SHP77 treated with DMSO at 0.1 percent for 48 hours (cell line): ENCODE measurements at regions not wholly inside any gene's neighbourhood (a gene's known extent, or its start where the extent isn't known, plus 50 kb on each side); places are given as distances from the start of the nearest gene placed in this dataset.

Experiments used
- DNase-seq: peaks from one replicate; lab custom pipeline; 2025; lab: John Stamatoyannopoulos, UW

DNA sequence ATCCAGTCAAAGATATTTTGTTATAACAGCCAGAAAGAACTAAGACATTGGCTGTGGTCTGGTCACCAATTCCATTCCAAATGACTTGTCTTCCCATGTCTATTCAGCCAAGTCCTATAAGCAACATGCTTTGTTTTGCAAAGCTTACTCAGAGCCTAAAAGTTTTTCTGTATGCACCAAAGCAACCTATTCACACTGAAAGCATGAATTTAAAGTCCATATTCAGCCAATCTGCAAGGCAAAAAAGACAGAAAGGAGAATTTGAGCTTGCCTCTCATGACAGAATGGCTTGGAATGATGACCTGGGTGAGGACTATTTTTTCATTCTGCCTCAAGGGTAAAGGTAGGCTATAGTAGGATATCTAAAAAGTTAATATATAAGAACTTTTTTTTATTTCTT is 323.2 kb upstream of the NOCT start:
- DNase-seq: no peak

DNA sequence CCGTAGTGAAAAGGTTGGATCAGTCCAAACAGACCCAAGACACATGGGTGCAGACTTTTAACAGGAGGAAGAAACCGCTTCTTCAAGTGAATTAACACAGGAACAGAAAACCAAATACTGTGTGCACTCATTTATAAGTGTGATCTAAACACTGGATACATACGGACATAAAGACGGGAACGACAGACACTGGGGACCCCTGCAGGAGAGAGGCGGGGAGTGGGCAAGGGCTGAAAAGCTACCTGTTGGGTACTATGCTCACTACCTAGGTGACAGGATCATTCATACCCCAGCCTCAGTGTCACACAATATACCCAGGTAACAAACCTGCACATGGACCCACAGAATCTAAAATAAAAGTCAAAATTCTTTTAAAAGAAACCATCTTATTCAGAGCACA is 326.0 kb upstream of the NOCT start:
- DNase-seq: no peak

DNA sequence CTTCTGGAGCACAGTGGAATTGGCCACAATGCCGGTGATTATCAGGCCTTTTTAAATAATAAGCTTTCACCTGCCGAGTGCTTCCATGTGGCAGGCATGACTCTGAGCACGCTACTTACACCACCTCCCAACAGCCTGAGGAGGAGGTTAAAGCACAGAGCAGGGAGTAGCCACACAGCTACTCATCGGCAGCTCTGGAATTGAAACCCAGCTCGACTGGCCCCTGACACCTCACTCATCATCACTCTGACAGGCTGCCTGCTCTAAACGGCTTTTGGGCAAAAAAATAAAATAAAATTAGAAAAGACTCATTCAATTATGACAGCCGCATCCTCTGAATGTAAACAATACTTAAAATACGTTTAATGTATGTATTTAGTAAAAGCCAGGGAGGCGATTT is 326.4 kb upstream of the NOCT start:
- DNase-seq: no peak

DNA sequence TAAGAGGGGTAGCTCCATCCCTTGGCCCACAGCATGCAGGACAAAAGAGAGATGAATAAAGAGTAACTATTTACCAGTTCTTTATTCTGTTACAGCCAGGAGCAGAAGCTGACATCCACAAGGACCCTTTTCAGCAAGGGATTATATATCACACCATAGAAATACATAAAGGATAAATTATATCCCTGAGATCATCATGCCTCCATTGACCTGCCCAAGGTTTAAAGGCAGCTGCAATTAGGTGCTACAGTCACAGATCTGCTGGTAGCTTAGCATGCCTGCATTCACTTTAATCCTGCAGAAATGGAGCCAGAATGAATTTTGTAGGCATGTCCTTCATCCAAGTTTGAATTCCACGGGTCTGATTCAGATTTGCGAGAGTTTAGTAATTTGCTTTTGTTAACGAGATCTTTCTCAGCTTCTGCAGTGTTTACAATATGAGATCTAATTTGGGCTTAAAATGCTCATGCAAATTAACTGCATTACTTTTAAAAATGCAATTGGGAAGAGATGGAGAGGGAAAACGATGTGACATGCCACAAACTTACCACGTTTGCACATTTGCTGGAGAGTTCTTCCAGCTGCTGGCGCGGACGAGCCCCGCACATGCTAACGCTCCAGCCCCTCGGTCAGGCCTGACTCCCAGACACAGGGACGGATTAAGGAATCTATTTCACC is 327.0 kb upstream of the NOCT start:
- no peak for DNase-seq

DNA sequence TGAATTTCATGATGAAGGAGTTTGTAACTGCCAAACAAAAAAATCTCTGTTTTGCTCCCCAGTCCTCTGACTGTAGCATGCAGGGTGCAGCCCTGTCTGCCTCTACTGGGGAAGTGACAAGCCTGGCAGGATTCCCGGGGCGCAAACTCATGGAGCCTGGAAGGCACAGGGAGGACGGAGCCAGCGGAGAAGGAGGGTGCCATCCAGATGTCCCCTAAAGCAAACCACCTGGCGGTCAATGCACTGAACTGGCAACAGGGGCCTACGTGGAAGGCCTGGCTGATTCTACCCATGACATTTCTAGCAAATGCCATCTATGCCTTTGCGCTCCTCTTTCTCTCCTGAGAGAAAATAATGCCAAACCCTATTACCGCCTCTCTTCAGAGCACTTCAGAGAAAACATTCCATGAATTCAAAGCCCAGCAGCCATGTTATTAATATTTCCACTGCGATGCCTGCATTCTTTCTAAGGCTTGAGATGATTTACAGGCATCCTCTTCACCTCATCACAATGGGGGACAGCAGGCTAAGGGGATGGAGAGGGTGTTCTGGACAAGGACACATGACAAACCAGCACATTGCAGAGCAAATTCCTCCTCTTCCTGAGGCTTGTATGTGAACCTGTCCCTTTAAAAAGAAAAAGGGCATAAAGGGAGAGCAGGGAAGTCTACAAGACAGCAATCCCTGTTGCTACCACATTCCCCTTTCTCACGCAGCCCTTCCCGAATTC is 329.3 kb upstream of the NOCT start:
- no peak for DNase-seq

DNA sequence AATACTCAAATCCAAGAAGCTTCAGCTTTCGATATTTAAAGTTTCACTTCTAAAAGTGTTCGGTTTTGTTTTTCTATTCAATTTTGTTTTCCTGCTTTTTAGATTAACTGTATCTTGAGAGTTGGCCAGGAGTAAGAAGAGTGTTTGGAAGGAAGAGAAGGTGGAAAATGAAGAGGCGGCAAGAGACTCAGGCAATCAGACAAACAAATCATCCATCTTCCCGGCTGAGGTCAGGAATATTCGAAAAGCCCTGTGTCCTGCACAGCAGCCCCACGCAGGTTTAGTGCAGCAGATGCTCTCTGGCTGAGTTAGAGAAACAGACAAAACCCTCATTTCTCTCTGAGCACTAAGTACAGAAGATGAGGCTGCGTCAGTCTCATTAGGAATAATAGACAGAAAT is 330.3 kb upstream of the NOCT start:
- no peak for DNase-seq

DNA sequence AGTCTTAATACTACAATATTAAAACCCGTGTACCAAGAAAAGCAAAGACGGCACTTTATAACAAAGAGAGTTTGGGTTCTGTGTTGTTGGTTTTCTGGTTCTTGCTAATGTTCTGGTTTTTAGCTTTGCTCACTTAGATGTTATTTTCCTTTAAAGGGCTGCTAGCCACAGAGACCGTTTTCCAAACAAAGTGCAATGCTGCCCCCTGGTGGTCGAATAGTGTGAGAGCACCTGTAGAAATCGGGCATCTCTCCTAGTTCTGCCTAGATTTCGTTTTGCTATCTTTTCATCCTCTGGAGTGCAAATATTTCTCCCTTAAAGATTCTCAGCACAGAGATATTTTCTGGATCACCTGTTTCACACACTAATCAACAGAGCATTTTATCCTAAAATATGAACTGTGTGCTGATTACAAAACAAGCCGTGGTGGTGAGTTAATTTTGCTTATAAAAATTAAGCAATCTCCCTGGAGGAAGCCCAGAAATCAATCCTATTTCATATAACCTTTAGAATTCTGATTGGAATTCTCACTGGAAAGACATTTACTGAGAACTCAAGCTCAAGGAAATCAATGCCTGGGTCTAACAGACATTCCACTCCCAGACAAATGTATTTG is 334.5 kb upstream of the NOCT start:
- DNase-seq: peak; percentile 28

DNA sequence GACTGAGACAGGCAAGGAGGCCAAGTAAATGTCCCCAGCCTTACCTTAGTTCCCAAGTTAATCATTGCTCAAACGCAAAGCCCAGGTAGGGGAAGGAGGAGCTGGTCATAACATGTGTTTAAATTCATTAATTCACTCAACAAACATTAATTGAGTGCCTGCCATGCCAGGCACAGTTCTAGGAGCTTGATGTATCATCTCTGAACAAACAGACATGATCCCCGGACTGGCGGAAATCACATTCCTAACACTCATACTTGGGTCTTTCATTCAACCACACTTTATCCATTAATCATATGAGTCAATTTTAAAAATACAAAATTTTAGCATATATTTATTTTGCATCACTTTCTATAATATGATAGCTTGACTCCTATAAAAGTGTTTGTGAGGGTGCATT is 335.3 kb upstream of the NOCT start:
- DNase-seq: no peak

DNA sequence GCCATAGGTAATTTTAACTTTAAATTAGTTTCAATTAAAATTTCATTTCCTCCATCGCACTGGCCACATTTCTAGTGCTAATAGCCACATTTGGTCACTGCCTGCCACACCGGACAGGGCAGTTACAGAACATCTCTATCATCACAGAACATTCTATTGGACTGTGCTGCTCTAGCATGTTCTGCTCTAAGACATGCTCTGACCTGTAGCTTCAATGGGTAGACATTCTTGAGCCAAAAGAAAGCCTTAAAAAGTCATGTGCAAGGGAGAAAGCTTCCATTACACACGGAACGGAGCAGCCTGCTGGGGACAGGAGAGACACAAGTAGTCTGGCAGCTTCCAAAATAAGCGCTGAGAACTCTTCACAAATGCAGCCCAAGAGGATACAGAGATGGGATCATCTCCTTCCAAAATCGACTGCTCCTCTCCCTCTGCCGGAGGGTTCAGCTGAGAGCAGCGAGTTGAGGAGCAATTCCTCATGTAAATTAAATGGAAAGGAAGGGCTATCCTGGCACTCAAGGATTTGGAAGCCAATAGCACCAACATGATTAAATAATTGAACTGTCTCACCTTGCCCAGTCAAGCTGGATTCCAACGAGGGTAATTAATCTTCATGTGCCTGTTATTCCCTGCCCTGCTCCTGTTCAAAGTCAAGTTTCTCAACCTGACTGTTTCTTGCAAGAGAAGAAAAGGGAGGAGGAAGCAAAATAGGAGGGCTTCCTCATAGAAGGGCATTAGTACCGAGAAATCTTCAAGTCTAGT is 336.4 kb upstream of the NOCT start:
- no peak for DNase-seq

DNA sequence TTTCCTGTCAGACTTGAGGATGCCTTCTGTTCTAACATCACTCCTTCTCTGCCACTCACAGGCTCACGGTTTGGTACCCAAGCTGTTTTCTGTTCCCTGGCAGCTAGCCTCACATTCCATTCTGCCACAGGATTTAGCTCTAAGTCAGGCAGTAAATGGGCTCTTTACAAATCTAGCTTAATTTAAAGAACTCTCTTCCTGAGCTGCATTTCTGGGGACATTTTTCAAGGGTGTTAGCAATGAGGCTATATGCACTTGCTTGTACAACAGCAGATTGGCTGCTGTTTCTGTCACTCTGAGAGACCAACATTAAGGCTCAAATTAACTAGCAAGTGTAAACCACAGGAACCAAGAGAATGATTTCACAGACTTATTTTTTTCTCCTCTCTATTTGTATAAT is 337.8 kb upstream of the NOCT start:
- no peak for DNase-seq

DNA sequence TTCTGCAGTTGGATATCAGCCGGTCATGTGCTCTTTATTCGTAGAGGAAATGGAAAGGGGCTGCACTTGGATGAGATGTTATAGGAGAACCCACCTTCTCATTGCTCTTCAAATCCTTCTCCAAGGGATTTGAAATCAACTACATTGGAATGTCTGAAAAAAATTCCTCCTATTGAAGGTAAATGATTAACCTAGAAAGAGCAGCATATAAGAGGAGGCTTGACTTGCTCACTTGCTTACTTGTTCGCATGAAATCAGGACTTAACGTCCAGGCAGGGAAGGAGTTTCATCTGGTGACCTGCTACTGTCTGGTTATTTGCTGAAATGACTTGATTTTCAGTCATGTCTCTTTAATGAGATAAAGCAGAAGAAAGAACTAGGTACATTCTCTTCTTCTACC is 338.4 kb upstream of the NOCT start:
- DNase-seq: no peak

DNA sequence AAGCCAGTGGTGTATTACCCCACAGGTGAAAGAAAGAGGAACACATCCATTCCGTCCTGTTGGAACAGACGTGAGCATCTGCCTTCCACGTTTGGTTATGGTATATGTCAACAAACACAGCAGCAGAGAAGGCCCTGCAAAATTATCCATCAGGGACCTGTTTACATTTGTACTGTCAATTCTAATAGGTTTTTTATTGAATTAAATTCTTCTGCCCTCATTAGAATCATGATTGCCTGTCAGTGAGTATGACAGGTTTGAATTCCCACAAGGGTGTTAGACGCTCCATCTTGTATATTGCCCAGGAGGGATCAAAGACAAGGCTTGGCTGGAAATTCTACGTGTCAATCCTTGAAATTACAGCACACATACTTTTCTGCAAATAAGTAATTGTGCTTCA is 339.9 kb upstream of the NOCT start:
- DNase-seq: no peak

DNA sequence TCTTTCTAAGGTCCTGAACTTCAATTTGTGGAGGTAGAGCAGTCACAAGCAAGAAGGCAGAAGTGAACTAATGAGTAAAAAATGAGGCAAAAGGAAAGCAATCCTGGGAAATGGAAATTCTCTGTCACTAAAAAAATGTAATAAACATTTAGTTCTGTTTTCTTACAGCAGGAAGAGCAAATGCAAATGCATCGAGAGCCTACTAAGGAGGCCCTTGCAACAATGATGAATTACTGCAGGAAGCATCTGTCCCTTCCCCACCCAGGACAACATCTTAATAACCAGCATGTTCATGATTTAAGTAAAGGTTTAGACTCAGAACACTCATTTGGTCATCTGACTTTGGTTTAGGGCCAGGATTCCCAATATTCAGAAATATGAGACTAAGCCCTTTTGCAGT is 341.4 kb upstream of the NOCT start:
- no peak for DNase-seq

DNA sequence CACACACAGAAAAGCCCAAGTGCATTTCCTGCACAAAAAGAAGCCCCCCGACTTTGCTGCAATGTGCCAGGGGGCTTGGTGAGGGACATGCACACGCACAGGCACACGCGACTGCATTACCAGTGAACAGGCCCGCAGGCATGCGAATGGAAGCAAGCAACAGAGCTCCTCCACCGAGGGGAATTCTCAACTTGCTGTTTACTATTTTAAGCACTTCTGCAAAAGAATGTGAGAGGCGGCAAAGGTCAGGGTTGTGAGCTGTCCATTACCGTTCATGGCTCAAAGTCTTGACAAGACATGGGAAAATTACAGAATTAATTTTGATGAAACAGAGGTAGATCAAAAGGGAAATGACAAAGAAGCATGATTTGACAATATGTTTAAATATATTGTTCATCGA is 342.5 kb upstream of the NOCT start:
- no peak for DNase-seq

DNA sequence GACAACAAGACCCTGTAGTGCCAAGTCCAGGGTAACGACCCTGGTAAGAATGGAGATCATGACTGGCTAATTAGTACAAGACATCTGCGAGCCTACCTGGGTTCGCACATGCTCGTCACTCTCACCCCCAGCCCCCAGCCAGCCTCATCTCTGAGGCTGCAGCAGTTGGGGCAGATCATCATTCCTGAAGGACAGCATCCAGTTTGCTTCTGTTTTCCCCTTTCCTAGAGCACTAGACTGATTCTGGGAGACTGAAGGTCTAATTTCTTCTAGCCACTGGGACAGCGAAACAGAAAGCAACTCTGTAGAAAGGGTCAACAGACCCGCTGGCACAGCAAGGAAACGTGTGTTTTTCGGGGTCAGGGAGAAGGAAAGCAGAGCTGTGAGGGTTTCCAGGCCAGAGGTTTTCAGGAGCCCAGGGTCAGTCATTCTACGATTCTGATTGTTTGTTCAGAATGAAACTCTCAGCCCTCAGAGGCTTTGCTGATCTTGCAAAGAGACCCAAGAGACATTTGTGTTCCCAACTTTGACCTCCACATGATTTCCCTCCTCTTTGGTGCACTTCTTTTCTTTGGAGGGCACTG is 343.1 kb upstream of the NOCT start:
- DNase-seq: no peak

DNA sequence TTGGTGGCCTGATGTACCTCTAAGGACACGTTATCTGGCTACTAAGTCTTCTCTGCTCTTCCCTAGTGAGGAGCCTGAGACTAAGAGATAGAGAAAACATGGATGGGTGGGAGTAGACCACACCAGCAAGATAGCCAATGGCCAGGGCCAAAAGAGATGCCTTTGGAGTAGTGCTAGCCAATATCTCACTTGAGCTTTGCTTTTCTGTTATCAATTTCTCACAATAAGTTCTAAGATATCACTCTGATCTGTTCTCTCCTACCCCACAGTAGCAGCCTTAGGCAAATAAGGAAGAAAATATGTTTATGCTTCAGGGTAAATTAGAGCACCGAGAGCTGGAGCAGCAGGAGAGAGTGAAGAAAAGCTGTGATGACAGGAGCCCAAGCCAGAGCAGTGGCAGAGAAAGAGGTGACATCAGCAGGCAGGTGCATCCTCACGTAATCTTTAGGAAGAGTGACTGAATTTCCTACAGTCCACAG is 343.9 kb upstream of the NOCT start:
- DNase-seq: no peak

DNA sequence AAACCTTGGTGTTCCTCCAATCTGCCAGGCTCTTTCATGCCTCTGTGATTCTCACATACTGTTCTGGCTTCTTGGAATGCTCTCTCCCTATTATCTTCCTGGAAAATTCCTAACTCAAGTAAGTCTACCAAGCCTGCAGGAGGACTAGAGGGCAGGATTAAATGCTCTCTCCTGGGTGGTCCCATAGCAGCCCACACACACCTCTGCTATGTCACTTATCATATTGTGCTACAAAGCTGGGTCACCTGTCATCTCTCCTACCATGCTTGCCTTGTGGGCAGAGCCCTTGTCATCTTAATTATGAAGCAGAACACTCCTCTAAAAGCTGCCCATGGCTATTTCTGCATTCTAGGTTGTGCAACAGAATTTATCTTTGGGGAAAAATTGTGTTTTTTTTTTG is 344.5 kb upstream of the NOCT start:
- no peak for DNase-seq

DNA sequence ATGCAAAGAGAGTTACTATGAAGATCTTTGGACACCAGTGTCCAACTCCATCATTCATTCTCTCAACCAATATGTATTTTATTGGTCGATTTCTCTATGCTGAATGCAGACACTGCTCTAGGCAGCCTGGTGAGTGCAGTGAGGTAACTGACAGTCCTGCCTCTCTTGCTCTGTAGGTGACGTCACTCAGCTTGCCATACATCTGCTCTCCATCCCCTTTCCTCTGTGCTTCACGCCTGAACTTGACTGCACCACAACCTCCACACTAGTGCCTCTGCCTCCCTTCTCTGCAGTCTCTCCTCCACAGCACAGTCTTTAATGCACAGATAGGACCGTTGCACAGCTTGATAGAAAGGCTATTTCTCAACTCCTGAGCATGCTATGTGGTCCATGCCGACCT is 344.9 kb upstream of the NOCT start:
- no peak for DNase-seq

DNA sequence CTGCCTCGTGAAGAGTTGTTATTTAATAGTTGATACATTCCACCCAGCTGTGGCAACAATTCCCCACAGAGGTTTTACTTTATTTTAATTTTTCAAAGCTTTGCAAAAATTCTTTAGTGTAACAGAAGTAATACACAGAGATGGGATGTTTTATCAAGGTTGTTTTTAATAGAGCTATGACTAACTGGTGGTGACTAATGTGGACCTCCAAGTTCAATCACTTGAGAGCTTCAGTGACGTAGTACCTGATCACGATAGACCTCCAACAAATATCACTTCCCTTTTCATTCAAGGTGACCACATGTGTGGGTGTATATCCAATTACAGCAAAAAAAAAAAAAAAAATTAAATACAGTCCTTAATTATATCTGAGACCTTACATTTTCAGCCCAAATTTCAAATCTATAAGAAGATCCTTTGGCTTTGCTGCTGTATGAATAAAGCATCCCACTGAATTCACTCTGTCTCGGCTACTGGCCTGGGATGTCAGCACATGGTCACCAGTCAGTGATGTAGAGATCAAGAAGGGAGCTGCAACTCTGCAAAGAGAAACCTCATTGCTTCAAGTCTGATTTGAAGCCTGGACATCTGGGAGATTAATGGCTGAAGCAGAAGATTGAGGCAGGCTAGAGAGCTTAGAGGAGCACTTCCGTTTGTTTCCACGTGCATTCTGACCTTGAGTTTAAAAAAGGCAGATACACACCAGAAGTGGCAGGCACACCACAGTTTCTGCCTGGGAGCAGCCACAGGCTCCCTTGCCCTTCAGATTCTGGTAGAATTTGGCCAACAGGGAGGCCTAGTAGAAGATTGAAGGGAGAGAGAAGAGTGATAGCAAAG is 345.9 kb upstream of the NOCT start:
- DNase-seq: no peak

DNA sequence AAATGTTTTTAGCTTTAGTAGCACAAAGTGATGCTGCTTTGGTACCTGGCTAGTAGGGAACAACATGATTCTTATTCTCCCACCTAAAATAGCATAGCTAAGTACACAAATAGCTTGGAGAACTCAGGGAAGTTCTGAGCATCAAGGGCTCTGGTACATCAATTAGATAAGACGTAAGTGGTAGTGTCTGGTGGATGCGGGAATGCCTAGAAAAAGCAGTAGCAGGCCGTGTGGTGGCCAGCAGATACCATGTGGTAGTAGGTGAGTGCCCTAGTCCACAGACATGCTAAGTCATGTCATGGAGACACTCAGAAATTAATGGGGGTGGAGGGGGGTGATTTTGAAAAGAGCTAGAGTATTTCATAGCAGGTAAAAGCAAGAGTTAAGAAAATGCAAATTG is 347.3 kb upstream of the NOCT start:
- no peak for DNase-seq

DNA sequence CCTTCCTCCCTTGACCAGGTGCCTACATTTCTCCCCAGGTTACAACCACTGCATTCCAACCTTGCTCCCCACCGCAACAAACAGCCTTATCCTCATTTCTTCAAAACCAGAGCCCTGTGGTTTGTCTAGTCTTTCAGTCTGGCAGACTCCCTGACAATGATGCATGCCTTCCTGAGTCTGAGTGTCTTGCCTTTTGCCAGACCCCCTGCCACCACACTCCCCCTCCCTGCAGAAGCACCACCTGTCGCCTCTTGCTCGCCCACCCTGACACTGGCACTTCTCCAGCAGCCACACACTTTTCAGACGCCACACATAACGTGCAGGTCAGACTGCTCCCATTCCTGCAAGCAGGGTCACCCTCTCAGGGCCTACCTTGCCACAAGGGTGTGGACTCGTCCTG is 349.2 kb upstream of the NOCT start:
- DNase-seq: no peak
